K562 (cell line): ENCODE measurements at regions not wholly inside any gene's neighbourhood (a gene's known extent, or its start where the extent isn't known, plus 50 kb on each side); places are given as distances from the start of the nearest gene placed in this dataset.

Experiments
- ELF4 ChIP-seq: fragments of 450-650 bp; formaldehyde crosslinking; IDR thresholded peaks from 2 replicates; pipeline ENCODE4 v1.4.0; 2022; ENCODE audit warnings: missing genetic modification characterization
- TF ChIP-seq, protein P1 (sequence below): sonication (generic); formaldehyde crosslinking; IDR thresholded peaks from 2 replicates; pipeline ENCODE4 v1.8.0; 2022; ENCODE audit warnings: mild to moderate bottlenecking, low read depth, missing genetic modification reagents

GRCh38 chr13:73331556-73331955, 272.8 kb downstream of the KLF5 start:
- TF ChIP-seq ELF4, result no peak
- TF ChIP-seq, protein P1, sequence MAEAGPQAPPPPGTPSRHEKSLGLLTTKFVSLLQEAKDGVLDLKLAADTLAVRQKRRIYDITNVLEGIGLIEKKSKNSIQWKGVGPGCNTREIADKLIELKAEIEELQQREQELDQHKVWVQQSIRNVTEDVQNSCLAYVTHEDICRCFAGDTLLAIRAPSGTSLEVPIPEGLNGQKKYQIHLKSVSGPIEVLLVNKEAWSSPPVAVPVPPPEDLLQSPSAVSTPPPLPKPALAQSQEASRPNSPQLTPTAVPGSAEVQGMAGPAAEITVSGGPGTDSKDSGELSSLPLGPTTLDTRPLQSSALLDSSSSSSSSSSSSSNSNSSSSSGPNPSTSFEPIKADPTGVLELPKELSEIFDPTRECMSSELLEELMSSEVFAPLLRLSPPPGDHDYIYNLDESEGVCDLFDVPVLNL (CRISPR knock-in tag), result no peak
